HG02678 (cell line): ENCODE measurements at regions not wholly inside any gene's neighbourhood (a gene's known extent, or its start where the extent isn't known, plus 50 kb on each side); places are given as distances from the start of the nearest gene placed in this dataset.

Source experiments
- ATAC-seq: cut with Tn5 transposase; IDR thresholded peaks from one replicate; pipeline ENCODE4 v1.9.1; 2021; ENCODE audit warnings: mild to moderate bottlenecking, moderate library complexity; ENCODE audit not compliant: unreplicated experiment

DNA sequence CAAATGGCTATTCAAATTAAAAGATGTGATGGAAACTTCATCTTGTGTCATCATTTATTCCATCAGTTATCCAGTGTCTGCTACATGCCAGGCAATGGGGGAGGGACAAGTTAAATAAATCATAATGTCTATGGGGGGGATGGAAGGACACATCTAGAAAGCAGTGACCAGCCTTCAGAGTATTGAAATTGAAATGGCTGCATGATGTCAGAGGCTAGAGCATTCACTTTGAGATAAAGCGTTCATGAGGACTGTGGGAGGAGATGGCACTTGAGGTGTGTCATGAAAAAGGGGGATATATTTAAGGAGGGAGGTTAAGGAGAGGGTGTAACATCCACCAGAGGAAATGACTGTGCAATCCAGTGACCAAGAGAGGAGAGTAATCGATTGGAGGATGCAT lies 50.6 kb downstream of the SLIT2 start:
- ATAC-seq, result no peak

DNA sequence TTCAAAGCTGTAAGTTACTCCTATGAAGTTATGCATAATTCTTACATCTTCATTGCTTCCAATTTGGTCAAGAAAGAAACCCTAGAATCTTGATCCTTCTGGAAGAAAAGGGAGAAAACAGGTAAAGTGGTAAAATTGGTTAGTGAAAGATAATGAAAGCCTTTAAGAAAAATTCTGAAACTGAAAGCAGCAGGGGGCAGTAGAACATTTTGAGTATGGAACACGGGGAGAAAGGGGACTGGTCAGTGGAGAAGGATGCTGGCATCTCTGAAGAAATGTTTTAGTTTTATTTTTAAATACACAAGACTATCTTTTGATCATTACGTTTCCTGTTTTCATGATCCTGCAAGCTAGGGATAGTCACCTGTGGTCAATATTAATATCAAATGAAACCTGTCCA lies 54.3 kb downstream of the SLIT2 start:
- no peak for ATAC-seq

DNA sequence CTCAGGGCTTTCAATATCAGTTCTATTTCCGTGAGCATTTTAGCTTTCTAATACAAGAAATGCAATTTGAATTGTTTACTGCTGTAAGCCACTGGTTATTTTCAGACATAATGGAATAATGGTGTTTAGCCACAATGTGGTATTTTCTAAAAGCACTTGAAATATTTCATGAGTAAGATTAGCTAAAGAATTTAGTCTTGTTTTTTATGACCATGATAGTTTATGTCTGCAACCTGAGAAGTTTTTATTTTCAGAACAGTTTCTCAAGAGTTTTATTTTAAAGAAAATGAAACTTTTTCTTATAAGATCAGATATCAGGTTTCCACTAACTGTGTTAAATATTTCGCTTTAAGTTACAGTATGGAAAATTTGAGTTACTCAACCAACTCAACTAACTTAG lies 60.2 kb downstream of the SLIT2 start:
- ATAC-seq, result no peak

DNA sequence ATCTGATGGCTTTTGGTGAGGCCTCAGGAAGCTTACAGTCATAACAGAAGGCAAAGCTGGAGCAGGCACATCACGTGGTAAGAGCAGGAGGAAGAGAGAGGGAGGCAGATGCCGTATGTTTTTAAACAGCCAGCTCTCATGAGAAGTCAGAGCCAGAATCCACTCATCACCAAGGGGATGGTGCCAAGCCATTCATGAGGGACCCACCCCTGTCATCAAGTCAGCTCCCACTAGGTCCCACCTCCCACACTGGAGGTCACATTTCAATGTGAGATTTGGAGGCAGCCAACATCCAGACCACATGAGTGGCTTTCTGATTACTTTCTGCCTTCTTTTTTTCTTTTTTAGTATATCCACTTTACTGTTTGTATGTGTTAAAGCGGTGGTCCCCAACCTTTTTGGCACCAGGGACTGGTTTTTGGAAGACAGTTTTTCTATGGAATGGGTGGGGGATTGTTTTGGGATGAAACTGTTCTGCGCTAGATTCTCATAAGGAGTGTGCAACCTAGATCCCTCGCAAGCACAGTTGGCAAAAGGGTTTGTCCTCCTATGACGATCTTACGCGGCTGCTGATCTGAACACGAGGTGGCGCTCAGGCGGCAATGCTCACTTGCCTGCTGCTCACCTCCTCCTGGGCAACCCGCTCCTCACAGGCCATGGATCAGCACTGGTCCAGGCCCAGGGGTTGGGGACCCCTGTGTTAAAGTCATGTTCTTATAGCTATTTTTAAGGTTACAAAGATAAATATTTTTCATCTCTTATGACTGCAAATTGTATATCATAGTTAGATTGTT lies 61.7 kb downstream of the SLIT2 start:
- ATAC-seq, result no peak

DNA sequence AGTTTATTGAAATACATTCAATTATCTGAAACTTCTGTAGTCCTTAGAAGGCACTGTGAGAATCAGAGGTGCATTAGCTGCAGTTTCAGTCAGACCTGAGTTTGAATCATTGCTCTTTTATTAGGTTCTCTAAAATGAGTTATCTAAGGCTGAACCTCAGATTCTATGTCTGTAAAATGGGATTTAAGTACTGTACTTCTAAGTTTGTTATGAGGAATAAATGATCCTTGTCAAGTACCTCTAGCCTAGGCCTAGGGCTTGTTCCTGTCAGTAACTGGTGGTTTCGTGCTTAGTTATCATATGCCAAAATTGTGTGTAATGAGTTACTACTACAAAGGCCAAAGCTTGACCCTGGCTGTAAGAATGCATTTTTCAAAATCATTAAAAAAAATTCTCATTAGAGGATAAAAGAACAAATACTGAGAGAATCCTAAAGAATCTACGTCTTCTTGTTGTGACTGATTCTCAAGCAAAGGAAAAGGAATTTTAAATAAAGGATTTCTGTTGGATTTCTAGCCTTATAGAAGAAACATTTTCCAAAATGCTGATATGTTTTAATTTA lies 65.8 kb downstream of the SLIT2 start:
- ATAC-seq, result no peak

DNA sequence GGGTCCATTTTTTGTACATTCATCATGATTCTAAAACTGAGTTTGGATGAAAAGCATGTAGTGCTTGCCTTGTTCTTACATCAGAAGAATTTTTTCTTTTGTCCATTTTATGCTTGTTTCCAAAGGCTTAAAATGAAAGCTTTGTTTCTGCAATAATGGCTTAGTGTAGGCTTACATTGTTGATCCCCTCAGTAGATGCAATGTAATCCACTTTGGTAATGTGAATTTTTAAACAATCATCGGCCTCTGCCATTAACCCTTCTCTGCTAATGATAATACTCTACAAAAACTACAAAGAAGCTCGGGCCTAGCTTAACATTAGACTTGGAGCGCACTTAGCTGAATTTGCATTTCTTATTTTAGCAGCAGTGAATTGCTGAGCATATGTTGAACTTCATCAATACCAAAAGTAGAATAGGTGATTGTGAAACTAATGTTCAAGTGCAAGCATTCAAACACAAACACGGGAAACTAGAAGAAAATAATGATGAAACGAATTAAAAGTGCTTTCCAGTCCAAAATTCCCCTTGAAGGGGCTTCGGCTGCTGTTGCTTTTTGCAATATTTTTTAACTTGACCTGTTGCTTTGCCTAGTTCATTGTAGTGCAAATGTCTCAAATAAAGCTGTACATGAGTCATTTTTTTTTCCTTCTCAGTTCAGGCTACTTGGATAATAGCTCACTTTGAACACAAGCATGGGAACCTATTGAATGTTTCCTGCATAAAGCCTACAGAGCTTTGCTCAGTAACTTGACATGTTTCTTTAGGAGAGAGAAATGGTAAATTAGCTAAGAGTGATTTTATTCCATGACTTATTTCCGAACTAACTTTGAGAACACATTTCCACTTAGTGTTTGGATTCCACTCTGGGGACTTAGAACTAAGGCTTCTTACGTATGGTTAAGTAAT lies 66.5 kb downstream of the SLIT2 start:
- no peak for ATAC-seq

DNA sequence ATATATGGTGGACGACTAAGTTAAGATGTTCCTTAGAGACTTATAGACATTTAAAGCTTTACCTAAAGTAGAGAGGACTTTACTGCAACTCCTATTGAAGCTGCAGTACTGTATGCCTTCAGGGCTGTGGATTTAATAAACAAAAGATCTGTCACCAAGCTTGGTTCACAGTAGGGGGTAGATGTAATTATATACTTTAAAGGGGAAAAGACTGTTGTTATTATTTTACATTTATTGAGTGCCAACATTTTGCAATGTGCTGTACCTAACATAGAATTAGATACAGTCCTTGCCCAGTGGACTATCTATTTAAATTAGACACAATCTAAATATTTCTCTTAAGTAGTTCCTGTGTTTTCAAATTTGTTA lies 67.2 kb downstream of the SLIT2 start:
- no peak for ATAC-seq

DNA sequence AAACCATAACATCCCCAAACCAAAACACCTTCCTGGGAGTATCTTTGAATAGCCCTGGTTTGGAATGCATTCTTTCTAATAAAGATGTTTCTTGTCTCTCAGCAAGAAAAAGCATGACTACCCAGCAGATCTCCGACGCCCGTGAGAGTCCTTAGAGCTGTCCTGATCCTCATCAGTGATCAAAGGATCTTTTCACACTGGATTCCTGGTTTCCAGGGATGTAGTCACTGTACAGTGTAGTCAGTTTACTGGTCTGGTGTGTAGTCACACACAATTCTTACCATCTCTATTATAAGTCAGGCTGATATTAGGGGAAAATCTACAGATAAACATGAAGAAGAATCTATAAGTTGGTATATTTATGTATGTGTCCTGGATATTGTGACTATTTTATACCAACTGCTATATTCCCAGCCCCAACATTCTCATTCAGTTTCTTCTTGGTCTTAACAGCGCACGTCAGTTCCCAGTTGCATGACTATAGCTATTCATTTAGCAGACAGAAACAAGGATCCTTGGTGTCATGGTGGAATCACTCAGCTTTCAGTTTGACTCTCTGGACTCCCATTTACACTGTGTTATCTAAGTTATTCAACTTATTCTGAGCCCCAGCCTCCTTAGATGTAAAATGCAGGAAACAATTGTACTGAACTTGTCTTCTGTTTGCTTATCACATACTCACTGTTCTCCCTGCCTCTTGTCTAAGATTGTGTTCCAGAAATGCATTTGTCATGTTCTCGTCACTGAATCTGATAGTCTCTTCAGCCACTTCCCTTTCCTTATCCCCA lies 68.3 kb downstream of the SLIT2 start:
- ATAC-seq, result no peak

DNA sequence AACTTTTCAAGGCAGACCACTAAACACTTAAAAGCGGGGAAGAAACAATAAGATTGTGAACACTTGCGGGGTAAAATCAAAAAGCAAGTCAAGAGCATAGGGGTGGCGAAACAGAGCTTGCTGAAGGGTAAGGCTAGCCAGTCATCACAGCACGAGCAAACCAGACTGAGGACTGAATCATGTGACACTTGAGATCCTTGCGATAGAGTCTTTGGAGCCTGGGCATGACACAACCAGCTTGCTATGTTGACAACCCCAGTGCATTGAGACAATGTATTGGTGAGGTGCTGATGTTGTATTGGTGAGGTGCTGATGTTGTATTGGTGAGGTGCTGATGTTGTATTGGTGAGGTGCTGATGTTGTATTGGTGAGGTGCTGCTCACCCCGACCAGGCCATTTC lies 72.3 kb downstream of the SLIT2 start:
- ATAC-seq, result no peak

DNA sequence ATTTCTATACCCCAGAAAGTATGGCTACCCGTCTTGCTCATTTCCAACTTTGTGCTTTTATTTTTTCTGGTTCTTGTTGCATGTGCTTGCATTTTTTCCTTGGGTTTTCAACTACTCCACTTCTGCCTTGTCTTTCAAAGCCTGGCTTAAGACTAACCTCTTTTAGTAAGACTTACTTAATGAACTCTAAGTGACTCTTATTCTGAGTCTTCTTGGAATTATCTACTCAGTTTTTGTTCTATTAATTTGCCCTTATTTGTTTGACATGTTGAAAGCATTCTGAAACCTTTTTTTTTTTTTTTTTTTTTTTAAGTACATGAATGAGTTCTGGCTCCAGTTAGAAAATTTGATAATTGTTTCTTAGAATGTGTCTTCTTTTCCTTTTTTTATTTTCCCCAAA lies 74.8 kb downstream of the SLIT2 start:
- ATAC-seq, result no peak

DNA sequence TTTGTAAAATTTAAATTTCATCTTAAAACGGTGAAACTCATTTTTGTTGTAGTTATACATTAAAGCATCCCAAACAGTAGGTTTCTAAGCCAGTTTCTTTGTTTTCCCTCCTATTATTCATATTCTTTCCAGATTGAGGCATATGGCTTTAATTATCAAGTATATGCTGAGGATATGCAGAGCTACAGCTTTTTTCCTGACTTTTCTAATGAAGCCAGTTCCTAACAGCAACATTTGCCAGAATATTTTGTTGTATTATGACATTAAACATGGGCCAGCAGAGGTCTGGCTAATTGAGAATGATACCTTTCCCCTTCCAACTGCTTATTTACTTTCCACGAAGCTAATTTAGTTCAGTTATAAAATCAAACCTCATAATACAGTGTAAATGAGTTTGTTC lies 75.3 kb downstream of the SLIT2 start:
- ATAC-seq, result no peak

DNA sequence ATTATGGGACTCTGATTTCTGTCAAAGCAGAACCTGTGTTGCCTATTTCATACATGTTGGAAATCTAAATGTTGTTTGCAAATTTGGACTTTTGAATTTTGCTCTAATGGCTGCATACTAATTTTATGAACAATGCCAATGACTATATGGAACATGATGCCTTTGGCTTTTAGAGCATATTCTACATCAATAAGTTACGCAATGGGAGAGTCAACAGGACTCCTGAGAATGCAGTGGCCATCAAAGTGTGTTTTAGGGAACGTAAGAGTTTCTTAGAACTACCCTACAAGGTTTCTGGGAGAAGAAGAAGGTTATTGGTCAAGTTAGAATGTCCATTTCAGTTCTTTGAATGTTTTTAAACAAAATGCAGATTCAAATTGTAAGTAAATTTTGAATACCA lies 76.1 kb downstream of the SLIT2 start:
- no peak for ATAC-seq

DNA sequence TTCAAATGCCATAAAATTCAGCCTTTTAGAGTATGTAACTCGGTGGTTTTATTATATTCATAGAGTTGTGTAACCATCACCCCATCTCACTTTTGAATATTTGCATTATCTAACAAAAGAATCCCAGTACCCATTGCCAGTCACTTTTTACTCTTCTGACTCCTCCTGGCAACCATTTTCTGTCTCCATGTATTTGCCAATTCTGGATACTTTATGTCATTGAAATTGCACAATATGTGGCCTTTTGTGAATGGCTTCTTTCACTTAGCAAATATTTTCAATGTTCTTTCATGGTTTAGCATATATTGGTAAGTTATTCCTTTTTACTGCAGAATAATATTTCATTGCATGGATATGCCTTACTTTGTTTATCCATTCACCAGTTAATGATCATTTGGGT lies 79.9 kb downstream of the SLIT2 start:
- no peak for ATAC-seq

DNA sequence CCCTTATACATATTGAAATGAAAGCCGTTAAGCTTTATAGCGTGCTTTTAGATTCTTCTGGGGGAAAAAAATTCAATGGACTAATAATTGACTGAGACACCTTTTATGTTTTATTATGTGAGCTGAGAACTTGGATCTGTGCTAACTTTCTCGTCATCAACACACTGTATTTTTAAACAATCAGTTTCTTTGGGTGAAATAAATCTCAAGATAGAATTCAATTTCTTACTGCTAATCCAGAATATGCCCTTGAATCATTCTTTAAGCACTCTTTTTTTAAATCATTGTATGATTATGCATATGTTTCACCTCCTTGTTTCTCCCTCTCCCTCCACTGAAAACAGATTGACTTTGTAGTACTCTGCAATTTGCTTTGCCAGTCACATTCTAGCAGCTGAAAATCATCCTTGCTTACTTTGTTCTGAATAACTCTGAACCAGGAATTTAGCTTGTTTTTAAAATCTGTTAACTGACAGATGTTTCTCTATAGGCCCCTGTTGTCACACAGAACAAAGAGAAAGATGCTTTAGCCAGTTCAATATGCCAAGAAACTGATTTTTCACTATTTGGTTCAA lies 81.5 kb downstream of the SLIT2 start:
- no peak for ATAC-seq

DNA sequence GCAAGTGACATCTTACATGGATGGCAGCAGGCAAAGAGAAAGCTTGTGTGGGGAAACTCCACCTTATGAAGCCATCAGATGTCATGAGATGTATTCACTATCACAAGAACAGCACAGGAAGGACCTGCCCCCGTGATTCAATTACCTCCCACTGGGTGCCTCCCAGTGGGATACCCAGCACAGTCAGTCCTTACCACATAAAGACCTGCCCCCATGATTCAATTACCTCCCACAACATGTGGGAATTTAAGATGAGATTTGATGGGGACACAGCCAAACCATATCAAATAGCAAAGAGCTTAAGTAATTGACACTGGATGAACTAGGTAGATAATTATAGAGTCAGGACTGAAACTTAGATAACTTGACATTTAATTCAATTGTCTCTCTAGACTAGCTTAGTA lies 85.6 kb downstream of the SLIT2 start:
- no peak for ATAC-seq

DNA sequence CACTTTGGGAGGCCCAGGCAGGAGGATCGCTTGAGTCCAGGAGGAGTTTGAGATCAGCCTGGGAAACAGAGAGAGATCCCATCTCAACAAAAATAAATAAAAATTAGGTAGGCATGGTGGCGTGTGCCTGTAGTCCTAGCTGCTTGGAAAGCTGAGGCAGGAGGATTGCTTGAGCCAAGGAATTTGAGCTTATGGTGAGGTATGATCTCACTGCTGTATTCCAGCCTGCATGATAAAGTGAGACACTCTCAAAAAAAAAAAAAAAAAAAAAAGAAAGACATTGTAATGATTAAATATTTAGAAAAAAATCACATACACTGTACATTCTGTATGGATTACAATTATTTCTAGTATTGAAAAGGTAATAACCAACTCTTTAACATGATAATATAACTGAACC lies 87.1 kb downstream of the SLIT2 start:
- ATAC-seq, result no peak

DNA sequence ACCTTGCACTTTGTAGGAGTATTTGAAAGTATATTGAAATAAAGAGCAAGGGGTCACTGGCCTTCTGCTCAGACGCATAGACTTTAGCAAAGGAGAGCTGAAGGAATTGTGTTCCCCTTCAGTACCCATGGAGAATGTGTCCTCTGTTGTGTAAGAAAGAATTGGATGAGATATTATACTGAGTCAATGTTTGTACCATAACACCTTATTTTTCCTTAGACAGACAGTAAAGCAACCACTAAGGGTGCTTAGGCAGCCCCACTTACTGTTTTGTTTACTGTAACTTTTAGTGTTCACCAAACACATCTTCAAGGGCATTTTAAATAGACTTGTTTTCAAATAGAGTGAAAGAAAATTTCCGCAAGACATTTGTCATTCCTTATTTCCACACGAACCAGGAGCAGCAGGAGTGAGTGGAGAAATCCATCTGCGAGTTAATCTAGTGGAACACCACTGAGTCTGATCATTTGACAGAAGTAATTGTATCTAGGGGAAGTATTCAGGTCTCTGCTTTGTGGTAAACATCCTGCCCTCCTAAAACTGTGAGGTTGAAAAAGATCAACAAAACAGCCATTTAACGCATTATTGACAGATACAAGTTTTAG lies 89.5 kb downstream of the SLIT2 start:
- ATAC-seq, result no peak

DNA sequence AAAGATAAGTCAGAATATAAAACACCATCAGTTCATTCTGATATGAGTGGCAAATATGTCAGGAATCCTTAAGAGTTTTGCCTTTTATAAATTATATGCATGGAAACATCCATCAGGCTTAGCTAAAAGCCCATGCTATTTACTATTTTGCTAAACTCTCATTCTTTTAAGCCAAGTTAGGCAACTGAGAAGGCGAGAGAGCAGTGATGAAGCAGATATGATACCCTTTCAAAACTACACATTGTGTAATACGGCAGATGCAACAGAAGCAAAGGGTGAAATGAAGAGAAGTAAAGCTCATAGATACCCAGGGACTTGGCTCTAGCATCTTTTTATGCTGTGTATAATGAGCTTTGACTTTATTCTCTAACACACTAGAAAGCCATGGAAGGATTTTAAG lies 95.8 kb downstream of the SLIT2 start:
- ATAC-seq, result no peak

DNA sequence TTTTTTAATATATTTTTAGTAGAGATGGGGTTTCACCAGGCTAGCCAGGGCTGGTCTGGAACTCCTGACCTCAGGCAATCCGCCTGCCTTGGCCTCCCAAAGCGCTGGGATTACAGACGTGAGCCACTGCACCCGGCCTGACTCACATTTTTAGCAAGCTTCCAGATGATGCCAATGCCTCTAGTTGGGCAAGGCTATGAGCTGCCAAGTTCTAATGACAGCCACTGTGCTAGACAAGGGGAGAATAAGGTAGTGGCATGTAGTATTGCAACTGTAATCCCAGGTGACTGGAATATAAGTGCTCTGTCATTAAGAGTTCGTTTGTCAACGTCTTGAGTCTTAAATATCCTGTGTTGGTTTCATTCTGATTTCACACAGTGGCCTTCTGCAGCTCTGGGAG lies 96.7 kb downstream of the SLIT2 start:
- ATAC-seq, result no peak

DNA sequence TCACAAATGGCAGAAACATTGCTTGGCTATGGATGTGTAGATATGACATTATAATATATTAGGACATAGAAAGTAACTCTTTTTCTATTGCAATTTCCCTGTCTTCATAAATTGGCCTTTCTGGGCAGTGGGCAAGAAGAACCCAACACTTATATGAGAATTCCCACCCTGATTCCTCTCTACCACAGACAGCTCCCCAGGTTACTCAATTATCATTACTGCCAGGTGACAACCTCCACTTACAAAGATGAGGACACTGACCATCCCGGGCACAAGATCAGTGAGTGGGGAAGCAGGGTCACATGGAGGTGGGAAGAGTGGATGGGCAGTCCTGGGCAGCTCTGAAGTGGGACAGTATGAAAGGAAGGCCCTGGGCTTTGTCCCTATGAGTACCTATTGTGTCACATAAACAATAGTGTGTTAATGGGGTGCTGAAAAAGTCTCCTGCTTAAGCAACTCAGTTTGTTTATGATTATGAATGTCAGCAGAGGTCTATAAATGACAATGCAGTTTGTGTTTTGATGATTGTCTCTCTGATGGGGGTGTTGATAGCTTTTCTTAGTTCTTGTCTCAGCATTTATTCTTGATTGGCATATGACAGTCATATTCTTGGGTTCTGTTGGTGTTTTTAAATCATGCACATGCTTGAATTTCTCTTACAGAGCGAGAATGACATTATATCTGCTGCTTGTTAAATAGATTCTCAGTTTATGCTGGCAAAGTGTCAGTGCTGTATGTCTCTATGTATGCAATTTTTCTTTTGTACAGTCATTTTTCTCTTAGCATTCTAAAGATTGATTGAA lies 99.9 kb downstream of the SLIT2 start:
- ATAC-seq, result no peak
